K562 (cell line): ENCODE measurements at regions not wholly inside any gene's neighbourhood (a gene's known extent, or its start where the extent isn't known, plus 50 kb on each side); places are given as distances from the start of the nearest gene placed in this dataset.
"Not testable (repeated sequence)": the region's sequence is repeated elsewhere in the genome, so short reads cannot be mapped to it uniquely, and the experiment has no call there.

Experiments
- ATAC-seq: fragments of 200-7000 bp; cut with Tn5 transposase; 3 replicates; pipeline ENCODE4 v1.9.1; 2020; ENCODE audit warnings: moderate library complexity
- BruUV-seq: library from RNA; stranded (reverse); fragments of 400-500 nt; replicated peaks from 2 replicates; lab custom pipeline; 2021; lab: Mats Ljungman, UMichigan
- CTCF ChIA-PET: fragments of 300-600 bp; formaldehyde crosslinking; extraction: SDS; loops from one replicate; lab custom pipeline; 2021; ENCODE audit warnings: low intra/inter-chr PET ratio; lab: Yijun Ruan, JAX
- POLR2A ChIA-PET: fragments of 300-600, 350-650 bp; sonication (Branson Sonifier 250); formaldehyde crosslinking; extraction: SDS; loops from one replicate; lab custom pipeline; 2021; ENCODE audit warnings: antibody characterized with exemption, inconsistent platforms; lab: Yijun Ruan, JAX
- DNase-seq, 4 experiments: peaks; one replicate each; pipeline versions ENCODE4 v3.0.0 to v3.0.0-alpha.2; 2011 to 2018; ENCODE audit warnings: low spot score in 3 of 4, mixed read lengths in 3 of 4; ENCODE audit errors: extremely low read depth in 1 of 4
- FAIRE-seq: peaks from 2 replicates; lab custom pipeline; 2011; peaks lifted over from hg19 to GRCh38; lab: Jason Lieb, UNC
- H2AFZ ChIP-seq: 2 replicates; pipeline ENCODE4 v1.6.0; 2011; ENCODE audit warnings: low read depth, low read length, control low read depth, inconsistent platforms
- H3K27ac ChIP-seq: fragments of 200-600 bp; 3 replicates; pipeline ENCODE4 v1.8.0; 2011; ENCODE audit warnings: low read depth, mild to moderate bottlenecking, control low read depth, inconsistent platforms, low read length, moderate library complexity, mixed read lengths; ENCODE audit errors: extremely low read depth
- H3K27me3 ChIP-seq, 2 experiments: fragments of 300-600 bp in 1 of 2; 2 replicates in 1 of 2; 3 replicates in 1 of 2; pipeline versions ENCODE4 v1.6.0 to v1.8.0; 2011; ENCODE audit warnings: inconsistent platforms in 2 of 2, low read length in 2 of 2, mild to moderate bottlenecking in 1 of 2, mixed read lengths in 1 of 2, moderate library complexity in 1 of 2; ENCODE audit not compliant: control insufficient read depth in 2 of 2, insufficient read depth in 2 of 2
- H3K36me3 ChIP-seq: fragments of 300-600 bp; 3 replicates; pipeline ENCODE4 v1.8.0; 2011; ENCODE audit warnings: mild to moderate bottlenecking, low read length, inconsistent platforms; ENCODE audit not compliant: control insufficient read depth, insufficient read depth
- H3K4me1 ChIP-seq, 2 experiments: fragments of 200-600 bp in 1 of 2; replicated peaks in 1 of 2; 2 replicates in 1 of 2; 3 replicates in 1 of 2; pipeline versions ENCODE4 v1.5.1 to v1.8.0; 2011; ENCODE audit warnings: inconsistent platforms in 2 of 2, low read length in 2 of 2, mild to moderate bottlenecking in 1 of 2, mixed read lengths in 1 of 2, moderate library complexity in 1 of 2; ENCODE audit not compliant: control insufficient read depth in 2 of 2, insufficient read depth in 2 of 2
- H3K4me2 ChIP-seq: 2 replicates; pipeline ENCODE4 v1.6.1; 2011; ENCODE audit warnings: low read length, control low read depth, inconsistent platforms, mixed read lengths; ENCODE audit not compliant: insufficient read depth
- H3K4me3 ChIP-seq: fragments of 200-600 bp; sonication (generic), shearing (Covaris generic); 2 replicates; pipeline ENCODE4 v1.5.1; 2016; ENCODE audit warnings: control low read depth, inconsistent platforms
- H3K79me2 ChIP-seq: fragments of 200-600 bp; 3 replicates; pipeline ENCODE4 v1.8.0; 2011; ENCODE audit warnings: low read length, inconsistent platforms; ENCODE audit not compliant: control insufficient read depth, insufficient read depth
- H3K9ac ChIP-seq, 2 experiments: 2 replicates each; pipeline versions ENCODE4 v1.6.0 to v1.6.1; 2011; ENCODE audit warnings: low read depth in 2 of 2, low read length in 2 of 2, control low read depth in 1 of 2, inconsistent platforms in 1 of 2, mild to moderate bottlenecking in 1 of 2, mixed read lengths in 1 of 2; ENCODE audit not compliant: insufficient read depth in 1 of 2
- H3K9me1 ChIP-seq: one replicate; pipeline ENCODE4 v1.6.0; 2011; ENCODE audit warnings: inconsistent platforms, mild to moderate bottlenecking, low read length, moderate library complexity; ENCODE audit not compliant: control insufficient read depth, insufficient read depth
- H3K9me3 ChIP-seq: replicated peaks from 2 replicates; pipeline ENCODE4 v1.5.1; 2011; ENCODE audit warnings: low read depth, low read length, inconsistent platforms; ENCODE audit not compliant: control insufficient read depth, insufficient read depth
- H4K20me1 ChIP-seq: replicated peaks from 2 replicates; pipeline ENCODE4 v1.6.1; 2011; ENCODE audit warnings: low read length, inconsistent platforms, mixed read lengths; ENCODE audit not compliant: control insufficient read depth, insufficient read depth
- CHD2 ChIP-seq: IDR thresholded peaks from 2 replicates; pipeline ENCODE4 v1.6.1; 2011; ENCODE audit warnings: low read depth, low read length
- GABPB1 ChIP-seq: sonication (generic); formaldehyde crosslinking; IDR thresholded peaks from 2 replicates; pipeline ENCODE4 v1.8.0; 2022; ENCODE audit warnings: mild to moderate bottlenecking, missing genetic modification reagents
- GTF3C2 ChIP-seq: IDR thresholded peaks from 3 replicates; pipeline ENCODE4 v1.6.1; 2011; ENCODE audit warnings: borderline replicate concordance, mild to moderate bottlenecking, moderate library complexity; ENCODE audit not compliant: insufficient read length; ENCODE audit errors: extremely low read depth
- JUNB ChIP-seq: fragments of 450-650 bp; formaldehyde crosslinking; conservative IDR thresholded peaks from 2 replicates; pipeline ENCODE4 v1.4.0; 2020; ENCODE audit warnings: mild to moderate bottlenecking
- MYBL2 ChIP-seq, 2 experiments: fragments of 450-650 bp in 1 of 2; sonication (generic) in 1 of 2; formaldehyde crosslinking in 1 of 2; IDR thresholded peaks; 2 replicates each; pipeline versions ENCODE4 v1.6.1 to v1.8.1; 2017 to 2022; ENCODE audit warnings: borderline replicate concordance in 1 of 2, inconsistent platforms in 1 of 2, low read depth in 1 of 2, mild to moderate bottlenecking in 1 of 2, missing genetic modification reagents in 1 of 2, moderate library complexity in 1 of 2
- PTTG1 ChIP-seq: fragments of 450-650 bp; IDR thresholded peaks from 2 replicates; pipeline ENCODE4 v1.6.1; 2016; ENCODE audit warnings: low read depth, mild to moderate bottlenecking, missing genetic modification characterization, missing compliant biosample characterization
- ZBTB1 ChIP-seq: sonication (generic); formaldehyde crosslinking; IDR thresholded peaks from 2 replicates; pipeline ENCODE4 v1.8.1; 2023; ENCODE audit warnings: missing genetic modification reagents, low read depth, mild to moderate bottlenecking, borderline replicate concordance
- ZBTB34 ChIP-seq: fragments of 250-450 bp; sonication (Bioruptor Pico); IDR thresholded peaks from 2 replicates; pipeline ENCODE4 v1.8.0; 2021; ENCODE audit warnings: mild to moderate bottlenecking, moderate library complexity
- WGBS: fragments of 100-300 bp; shearing (Covaris generic); methylation state at CpG from one replicate; pipeline ENCODE4 v1.1.6; 2016; ENCODE audit warnings: low coverage, mixed read lengths; ENCODE audit not compliant: insufficient coverage; ENCODE audit errors: missing lambda C conversion rate; 5-methylcytosine and 5-hydroxymethylcytosine counted together
- in situ Hi-C: fragments of 300-500 bp; cut with MboI; formaldehyde crosslinking; loops from 4 replicates; pipeline ENCODE4 v1.15.0; 2018; ENCODE audit warnings: inconsistent platforms, mixed read lengths
- intact Hi-C: fragments of 100-400 bp; cut with micrococcal nuclease; formaldehyde crosslinking; loops from 2 replicates; pipeline ENCODE4 v1.14.2; 2022

- H3K9ac ChIP-seq, CTCF ChIA-PET, H3K4me1 ChIP-seq, H3K27ac ChIP-seq, intact Hi-C loops, H3K4me2 ChIP-seq, ATAC-seq, POLR2A ChIA-PET, H3K9me3 ChIP-seq, DNase-seq, H3K9me1 ChIP-seq, H3K4me3 ChIP-seq, H4K20me1 ChIP-seq, H2AFZ ChIP-seq, in situ Hi-C loops, H3K79me2 ChIP-seq, BruUV-seq, H3K36me3 ChIP-seq, FAIRE-seq: not testable (repeated sequence)
- 0% methylated on average over 3 of the region's 3 CpGs for WGBS
- peaks cover 12 to 58% of the 10 kb centered on the region in 2 experiments for H3K27me3 ChIP-seq
These were observed 278.7 kb downstream of the C16orf95 start for GRCh38 chr16:87038528-87038927.

GRCh38 chr16:87040169-87041117 lies 276.7 kb downstream of the C16orf95 start:
- ChIA-PET CTCF (no interaction called here), POLR2A (no interaction called here)
- no peak overlapping the region for H3K27ac ChIP-seq
- 4% methylated on average over 15 of the region's 15 CpGs for WGBS
- intact Hi-C loops (no loop called here), in situ Hi-C loops (no loop called here)
- peaks cover 12 to 59% of the 10 kb centered on the region in 2 experiments for H3K27me3 ChIP-seq
- no peaks in the 10 kb centered on the region for H3K9me1 ChIP-seq
- no peak for ATAC-seq
- BruUV-seq, result no TSS peak
- peaks cover 3 to 6% of the 10 kb centered on the region in 2 experiments; a peak in 3 of 5 replicates for H3K4me1 ChIP-seq
- no peaks in the 10 kb centered on the region for H3K79me2 ChIP-seq
- H3K9me3 ChIP-seq, result no peaks in the 10 kb centered on the region
- no peak overlapping the region for H3K4me3 ChIP-seq
- no peak overlapping the region for H2AFZ ChIP-seq
- no peak for DNase-seq
- no peaks in the 10 kb centered on the region for H4K20me1 ChIP-seq
- H3K4me2 ChIP-seq, result no peak overlapping the region
- no peaks in the 10 kb centered on the region for H3K36me3 ChIP-seq
- H3K9ac ChIP-seq, result no peak overlapping the region
- FAIRE-seq, result no peak
- no peak for TF ChIP-seq GABPB1 (CRISPR knock-in tag)
- no peak for TF ChIP-seq GTF3C2
- no peak for TF ChIP-seq ZBTB1
- no peak for TF ChIP-seq JUNB
- no peak for TF ChIP-seq MYBL2 (IDR thresholded peaks at IDR 0.05; ENCODE audit: low read depth)
- TF ChIP-seq MYBL2 (CRISPR knock-in tag; IDR thresholded peaks at IDR 0.05; ENCODE audit: borderline replicate concordance), result no peak
- no peak for TF ChIP-seq ZBTB34 (CRISPR knock-in tag)
- no peak for TF ChIP-seq CHD2
- TF ChIP-seq PTTG1, result no peak
